GM23338 (cell line): ENCODE measurements at regions not wholly inside any gene's neighbourhood (a gene's known extent, or its start where the extent isn't known, plus 50 kb on each side); places are given as distances from the start of the nearest gene placed in this dataset.

Experiments used
- ATAC-seq: fragments of 200-7000 bp; cut with Tn5 transposase; 3 replicates; pipeline ENCODE4 v1.9.1; 2020
- DNase-seq: peaks from one replicate; pipeline ENCODE4 v3.0.0-alpha.2; 2015; ENCODE audit warnings: low spot score
- H2AFZ ChIP-seq: fragments of 200-600 bp; sonication (generic); 2 replicates; pipeline ENCODE4 v1.8.0; 2016; ENCODE audit warnings: antibody characterized with exemption, mild to moderate bottlenecking, moderate library complexity
- H3F3A ChIP-seq: fragments of 200-600 bp; sonication (generic); replicated peaks from 2 replicates; pipeline ENCODE4 v1.8.0; 2017; ENCODE audit warnings: antibody characterized with exemption, mixed run types, low read depth
- H3K27ac ChIP-seq: fragments of 200-600 bp; sonication (generic); 2 replicates; pipeline ENCODE4 v1.6.1; 2016; ENCODE audit warnings: low read depth
- H3K27me3 ChIP-seq: fragments of 200-600 bp; sonication (generic); 2 replicates; pipeline ENCODE4 v1.8.0; 2016; ENCODE audit warnings: mild to moderate bottlenecking, mixed run types, moderate library complexity; ENCODE audit not compliant: insufficient read depth
- H3K36me3 ChIP-seq: fragments of 200-600 bp; sonication (generic); 2 replicates; pipeline ENCODE4 v1.8.0; 2016; ENCODE audit warnings: mild to moderate bottlenecking; ENCODE audit not compliant: insufficient read depth
- H3K4me1 ChIP-seq: fragments of 200-600 bp; sonication (generic); 2 replicates; pipeline ENCODE4 v1.8.0; 2016; ENCODE audit warnings: mild to moderate bottlenecking, moderate library complexity; ENCODE audit not compliant: insufficient read depth
- H3K4me2 ChIP-seq: fragments of 200-600 bp; sonication (generic); 2 replicates; pipeline ENCODE4 v1.7.1; 2017; ENCODE audit warnings: mixed run types
- H3K4me3 ChIP-seq: fragments of 200-600 bp; sonication (generic); 2 replicates; pipeline ENCODE4 v1.6.1; 2016; ENCODE audit warnings: mixed run types
- H3K79me2 ChIP-seq: fragments of 200-600 bp; sonication (generic); replicated peaks from 2 replicates; pipeline ENCODE4 v1.8.0; 2017; ENCODE audit warnings: mild to moderate bottlenecking; ENCODE audit not compliant: insufficient read depth
- H3K9me2 ChIP-seq: fragments of 200-600 bp; sonication (generic); 2 replicates; pipeline ENCODE4 v1.8.0; 2017; ENCODE audit not compliant: insufficient read depth
- H4K20me1 ChIP-seq: fragments of 200-600 bp; sonication (generic); replicated peaks from 2 replicates; pipeline ENCODE4 v1.8.0; 2017; ENCODE audit warnings: mild to moderate bottlenecking; ENCODE audit not compliant: insufficient read depth
- H3K27ac Mint-ChIP-seq: 2 replicates; pipeline ENCODE4 v1.8.0; 2020; ENCODE audit warnings: inconsistent platforms, mild to moderate bottlenecking, moderate library complexity, mixed read lengths
- H3K27me3 Mint-ChIP-seq: 3 replicates; pipeline ENCODE4 v1.8.0; 2022; ENCODE audit warnings: low read depth, mild to moderate bottlenecking, moderate library complexity, mixed read lengths, inconsistent platforms; ENCODE audit not compliant: insufficient read depth, poor library complexity
- H3K36me3 Mint-ChIP-seq: 3 replicates; pipeline ENCODE4 v1.8.0; 2021; ENCODE audit warnings: low read depth, mild to moderate bottlenecking, inconsistent platforms, moderate library complexity, mixed read lengths
- H3K4me1 Mint-ChIP-seq: 3 replicates; pipeline ENCODE4 v1.8.0; 2020; ENCODE audit warnings: mild to moderate bottlenecking, inconsistent platforms, mixed read lengths
- H3K4me3 Mint-ChIP-seq: 3 replicates; pipeline ENCODE4 v1.8.0; 2021; ENCODE audit warnings: moderate library complexity, mild to moderate bottlenecking, inconsistent platforms, mixed read lengths
- H3K9me3 Mint-ChIP-seq: 3 replicates; pipeline ENCODE4 v1.8.0; 2020; ENCODE audit warnings: moderate library complexity, mild to moderate bottlenecking, inconsistent platforms, mixed read lengths
- CREB1 ChIP-seq: fragments of 250-450 bp; sonication (Bioruptor Pico); IDR thresholded peaks from 2 replicates; pipeline ENCODE4 v1.5.0; 2020; ENCODE audit warnings: low read depth, mild to moderate bottlenecking, moderate library complexity
- CTCF ChIP-seq, 2 experiments: fragments of 200-600 bp in 1 of 2; sonication (generic) in 1 of 2; conservative IDR thresholded peaks; 2 replicates each; pipeline versions ENCODE4 v1.5.1 to v1.6.1; 2016 to 2017; ENCODE audit warnings: antibody characterized with exemption in 2 of 2, low read depth in 2 of 2, mild to moderate bottlenecking in 2 of 2, moderate library complexity in 1 of 2
- ETS1 ChIP-seq: IDR thresholded peaks from 2 replicates; pipeline ENCODE4 v1.6.1; 2016; ENCODE audit warnings: antibody characterized with exemption
- EZH2 ChIP-seq: fragments of 200-600 bp; sonication (generic); IDR thresholded peaks from one replicate; pipeline ENCODE4 v1.8.0; 2017; ENCODE audit warnings: antibody characterized with exemption, mild to moderate bottlenecking, low read depth; ENCODE audit not compliant: unreplicated experiment
- EZH2phosphoT487 ChIP-seq: fragments of 200-600 bp; sonication (generic); IDR thresholded peaks from one replicate; pipeline ENCODE4 v1.8.1; 2018; ENCODE audit warnings: antibody characterized with exemption; ENCODE audit not compliant: unreplicated experiment
- JUNB ChIP-seq: IDR thresholded peaks from one replicate; pipeline ENCODE4 v1.6.1; 2016; ENCODE audit warnings: antibody characterized with exemption; ENCODE audit not compliant: unreplicated experiment
- NANOG ChIP-seq: IDR thresholded peaks from 2 replicates; pipeline ENCODE4 v1.6.1; 2016; ENCODE audit warnings: antibody characterized with exemption, borderline replicate concordance
- REST ChIP-seq: IDR thresholded peaks from one replicate; pipeline ENCODE4 v1.6.1; 2018; ENCODE audit warnings: antibody characterized with exemption; ENCODE audit not compliant: unreplicated experiment
- STAT1 ChIP-seq: IDR thresholded peaks from one replicate; pipeline ENCODE4 v1.6.1; 2016; ENCODE audit warnings: antibody characterized with exemption; ENCODE audit not compliant: unreplicated experiment
- ZNF114 ChIP-seq: fragments of 250-450 bp; sonication (Bioruptor Pico); IDR thresholded peaks from 2 replicates; pipeline ENCODE4 v1.5.0; 2020; ENCODE audit warnings: mild to moderate bottlenecking, moderate library complexity
- ZNF331 ChIP-seq: fragments of 250-450 bp; sonication (Bioruptor Pico); IDR thresholded peaks from 2 replicates; pipeline ENCODE4 v1.5.0; 2020; ENCODE audit warnings: low read depth, mild to moderate bottlenecking, moderate library complexity
- ZNF462 ChIP-seq: fragments of 250-450 bp; sonication (Bioruptor Pico); IDR thresholded peaks from 2 replicates; pipeline ENCODE4 v1.5.0; 2020; ENCODE audit warnings: mild to moderate bottlenecking, moderate library complexity

GRCh38 chr9:79806086-79806485, 234.3 kb downstream of the TLE4 start:
- Histone ChIP-seq H2AFZ (no peak overlapping the region), H3K4me3 (no peak overlapping the region), H3K27me3 (no peaks in the 10 kb centered on the region), H3K27ac (no peak overlapping the region), H3K4me1 (peaks cover 16% of the 10 kb centered on the region), H3K4me2 (no peak overlapping the region), H3K79me2 (no peaks in the 10 kb centered on the region), H3F3A (no peaks in the 10 kb centered on the region), H4K20me1 (no peaks in the 10 kb centered on the region), H3K9me2 (no peaks in the 10 kb centered on the region), H3K36me3 (no peaks in the 10 kb centered on the region)
- no peaks in the 10 kb centered on the region for H3K36me3 Mint-ChIP-seq
- peaks cover 3% of the 10 kb centered on the region; the same call in 1 of the 3 replicates for H3K4me1 Mint-ChIP-seq
- H3K9me3 Mint-ChIP-seq = no peaks in the 10 kb centered on the region
- ATAC-seq = no peak
- DNase-seq = no peak
- no peaks in the 10 kb centered on the region for H3K27me3 Mint-ChIP-seq
- H3K27ac Mint-ChIP-seq = no peak overlapping the region
- no peak overlapping the region for H3K4me3 Mint-ChIP-seq
- no peak for TF ChIP-seq JUNB
- no peak for TF ChIP-seq NANOG
- TF ChIP-seq EZH2phosphoT487 = no peak
- no peak for TF ChIP-seq ZNF114 (CRISPR knock-in tag)
- TF ChIP-seq REST = no peak
- TF ChIP-seq ETS1 = no peak
- TF ChIP-seq STAT1 = no peak
- TF ChIP-seq ZNF331 (CRISPR knock-in tag) = no peak
- TF ChIP-seq EZH2 = no peak
- TF ChIP-seq ZNF462 = no peak
- TF ChIP-seq CREB1 (CRISPR knock-in tag) = no peak
- TF ChIP-seq CTCF (conservative IDR thresholded peaks at IDR 0.05; ENCODE audit: low read depth in 2 of 2) = no peak
